ENCODE measurements at regions not wholly inside any gene's neighbourhood (a gene's known extent, or its start where the extent isn't known, plus 50 kb on each side); places are given as distances from the start of the nearest gene placed in this dataset.

GRCh38 chr9:118059484-118060278 lies 355.5 kb downstream of the TLR4 start:
- Histone ChIP-seq H3K4me2 (ENCODE audit: insufficient read depth, insufficient read length, low read length) (no peak overlapping the region), H2AFZ (ENCODE audit: low read length) (no peak overlapping the region), H3K56ac (ENCODE audit: insufficient read length, low read depth, low read length) (no peak overlapping the region), H3K9ac (ENCODE audit: extremely low read depth, insufficient read length, low read length) (no peak overlapping the region), H2BK12ac (ENCODE audit: insufficient read length, low read depth, low read length) (no peak overlapping the region), H3K14ac (ENCODE audit: insufficient read depth, low read length) (no peak overlapping the region), H4K5ac (ENCODE audit: insufficient read length, low read depth, low read length) (no peak overlapping the region), H4K20me1 (ENCODE audit: control insufficient read depth, insufficient read depth, insufficient read length) (no peaks in the 10 kb centered on the region), H3K79me2 (ENCODE audit: insufficient read depth, low read length) (no peaks in the 10 kb centered on the region), H3K23ac (ENCODE audit: insufficient read length, low read depth, low read length) (no peak overlapping the region), H3K18ac (ENCODE audit: insufficient read length, low read depth, low read length) (no peak overlapping the region), H3K9me3 (ENCODE audit: control insufficient read depth, low read depth, low read length) (no peaks in the 10 kb centered on the region), H2BK5ac (ENCODE audit: insufficient read length, low read length) (no peak overlapping the region), H4K91ac (ENCODE audit: insufficient read length, low read depth, low read length) (no peak overlapping the region), H2AK5ac (ENCODE audit: insufficient read length, low read length) (no peak overlapping the region), H3K79me1 (ENCODE audit: insufficient read depth, low read depth, low read length, poor library complexity, severe bottlenecking) (no peaks in the 10 kb centered on the region), H3K4me1 (ENCODE audit: insufficient read depth, low read length) (no peaks in the 10 kb centered on the region), H4K8ac (replicated peaks; ENCODE audit: insufficient read length, low read depth, low read length) (no peak overlapping the region), H3T11ph (ENCODE audit: low read length) (no peak overlapping the region), H2BK15ac (ENCODE audit: low read depth, low read length) (no peak overlapping the region), H3K4ac (ENCODE audit: low read depth, low read length) (no peak overlapping the region), H3K23me2 (ENCODE audit: insufficient read length, low read depth, low read length, poor library complexity, severe bottlenecking) (no peaks in the 10 kb centered on the region), H3K27ac (ENCODE audit: insufficient read length, low read depth, low read length) (no peak overlapping the region), H2BK20ac (ENCODE audit: low read depth, low read length, poor library complexity, severe bottlenecking) (no peak overlapping the region), H2BK120ac (ENCODE audit: low read depth, low read length, poor library complexity, severe bottlenecking) (no peak overlapping the region), H3K27me3 (ENCODE audit: insufficient read depth, low read length) (no peaks in the 10 kb centered on the region)
- TF ChIP-seq CTCF (conservative IDR thresholded peaks at IDR 0.05) = no peak
- no peaks in the 10 kb centered on the region for H3K4me1 Mint-ChIP-seq
- no peak for DNase-seq
- peaks cover 4% of the 10 kb centered on the region for H3K27me3 Mint-ChIP-seq (ENCODE audit: low read depth)
- no peaks in the 10 kb centered on the region for H3K9me3 Mint-ChIP-seq
- no CpG with 5 or more reads among the region's 11 CpGs for WGBS (ENCODE audit: extremely low coverage, insufficient read length, low lambda C conversion rate)
- no peaks in the 10 kb centered on the region for H3K36me3 Mint-ChIP-seq (ENCODE audit: insufficient read depth in 1 of 3, low read depth in 3 of 3)
- no peak overlapping the region for H3K4me3 Mint-ChIP-seq
- no peak overlapping the region for H3K27ac Mint-ChIP-seq

All from H9 (cell line).